ENCODE measurements at regions not wholly inside any gene's neighbourhood (a gene's known extent, or its start where the extent isn't known, plus 50 kb on each side); places are given as distances from the start of the nearest gene placed in this dataset.

GRCh38 chr9:116002181-116002580 is 151.4 kb upstream of the PAPPA start:
- H3K4me1 ChIP-seq (ENCODE audit: insufficient read depth, low read length) = no peaks in the 10 kb centered on the region
- H3K27ac ChIP-seq (ENCODE audit: low read length) = no peak overlapping the region
- DNase-seq (no peak), ATAC-seq (ENCODE audit: insufficient read depth, low read depth) (no peak)
- no peaks in the 10 kb centered on the region for H3K27me3 ChIP-seq (ENCODE audit: insufficient read depth, low read length, poor library complexity)
- H2AFZ ChIP-seq (ENCODE audit: low read depth, low read length) = no peak overlapping the region
- H3K9ac ChIP-seq (ENCODE audit: low read depth, low read length) = no peak overlapping the region
- H3K9me3 ChIP-seq (ENCODE audit: insufficient read depth, low read length, severe bottlenecking) = no peaks in the 10 kb centered on the region
- no peaks in the 10 kb centered on the region for H3K36me3 ChIP-seq (ENCODE audit: insufficient read depth, low read length)
- no peak overlapping the region for H3K4me3 ChIP-seq (ENCODE audit: low read depth in 1 of 2, low read length in 2 of 2)
- no peak overlapping the region for H3K4me2 ChIP-seq (ENCODE audit: insufficient read depth, low read length)
- no peaks in the 10 kb centered on the region for H4K20me1 ChIP-seq (ENCODE audit: insufficient read depth, low read length)
- H3K79me2 ChIP-seq (ENCODE audit: insufficient read depth, low read length) = no peaks in the 10 kb centered on the region
- TF ChIP-seq, protein P1, sequence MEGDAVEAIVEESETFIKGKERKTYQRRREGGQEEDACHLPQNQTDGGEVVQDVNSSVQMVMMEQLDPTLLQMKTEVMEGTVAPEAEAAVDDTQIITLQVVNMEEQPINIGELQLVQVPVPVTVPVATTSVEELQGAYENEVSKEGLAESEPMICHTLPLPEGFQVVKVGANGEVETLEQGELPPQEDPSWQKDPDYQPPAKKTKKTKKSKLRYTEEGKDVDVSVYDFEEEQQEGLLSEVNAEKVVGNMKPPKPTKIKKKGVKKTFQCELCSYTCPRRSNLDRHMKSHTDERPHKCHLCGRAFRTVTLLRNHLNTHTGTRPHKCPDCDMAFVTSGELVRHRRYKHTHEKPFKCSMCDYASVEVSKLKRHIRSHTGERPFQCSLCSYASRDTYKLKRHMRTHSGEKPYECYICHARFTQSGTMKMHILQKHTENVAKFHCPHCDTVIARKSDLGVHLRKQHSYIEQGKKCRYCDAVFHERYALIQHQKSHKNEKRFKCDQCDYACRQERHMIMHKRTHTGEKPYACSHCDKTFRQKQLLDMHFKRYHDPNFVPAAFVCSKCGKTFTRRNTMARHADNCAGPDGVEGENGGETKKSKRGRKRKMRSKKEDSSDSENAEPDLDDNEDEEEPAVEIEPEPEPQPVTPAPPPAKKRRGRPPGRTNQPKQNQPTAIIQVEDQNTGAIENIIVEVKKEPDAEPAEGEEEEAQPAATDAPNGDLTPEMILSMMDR (IDR thresholded peaks at IDR 0.05; ENCODE audit: borderline replicate concordance, extremely low read depth, low read length, poor library complexity, severe bottlenecking) = no peak
- no peak for TF ChIP-seq EZH2 (IDR thresholded peaks at IDR 0.05; ENCODE audit: borderline replicate concordance, low read depth, low read length, severe bottlenecking)

GRCh38 chr9:116002624-116003023 is 151.0 kb upstream of the PAPPA start:
- DNase-seq (no peak), ATAC-seq (ENCODE audit: insufficient read depth, low read depth) (no peak)
- Histone ChIP-seq H3K4me2 (ENCODE audit: insufficient read depth, low read length) (no peak overlapping the region), H3K79me2 (ENCODE audit: insufficient read depth, low read length) (no peaks in the 10 kb centered on the region), H4K20me1 (ENCODE audit: insufficient read depth, low read length) (no peaks in the 10 kb centered on the region), H3K27ac (ENCODE audit: low read length) (no peak overlapping the region), H2AFZ (ENCODE audit: low read depth, low read length) (no peak overlapping the region), H3K4me1 (ENCODE audit: insufficient read depth, low read length) (no peaks in the 10 kb centered on the region), H3K9me3 (ENCODE audit: insufficient read depth, low read length, severe bottlenecking) (no peaks in the 10 kb centered on the region), H3K27me3 (ENCODE audit: insufficient read depth, low read length, poor library complexity) (no peaks in the 10 kb centered on the region), H3K9ac (ENCODE audit: low read depth, low read length) (no peak overlapping the region), H3K36me3 (ENCODE audit: insufficient read depth, low read length) (no peaks in the 10 kb centered on the region), H3K4me3 (ENCODE audit: low read depth in 1 of 2, low read length in 2 of 2) (no peak overlapping the region)
- no peak for TF ChIP-seq EZH2 (IDR thresholded peaks at IDR 0.05; ENCODE audit: borderline replicate concordance, low read depth, low read length, severe bottlenecking)
- TF ChIP-seq, protein P1 (IDR thresholded peaks at IDR 0.05; ENCODE audit: borderline replicate concordance, extremely low read depth, low read length, poor library complexity, severe bottlenecking) = no peak

DNA sequence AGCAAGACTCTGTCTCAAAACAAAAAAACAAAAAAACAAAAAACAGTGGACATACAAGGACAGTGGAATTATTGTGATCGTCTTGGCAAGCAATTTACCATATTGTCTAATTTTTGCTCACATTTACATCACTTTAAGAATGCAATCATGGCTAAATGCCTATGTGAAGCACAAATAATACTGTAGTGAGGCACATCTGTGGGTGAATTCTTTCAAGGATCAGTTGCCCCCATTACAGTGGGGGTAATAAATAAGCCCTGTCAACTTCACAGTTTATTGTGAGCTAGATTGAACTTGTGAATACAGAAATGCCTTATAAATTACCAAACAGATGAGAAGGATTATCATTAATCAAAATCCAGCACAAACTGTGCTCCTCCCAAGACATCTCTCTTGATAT is 150.2 kb upstream of the PAPPA start:
- TF ChIP-seq, protein P1 (IDR thresholded peaks at IDR 0.05; ENCODE audit: borderline replicate concordance, extremely low read depth, low read length, poor library complexity, severe bottlenecking) = no peak
- no peak for TF ChIP-seq EZH2 (IDR thresholded peaks at IDR 0.05; ENCODE audit: borderline replicate concordance, low read depth, low read length, severe bottlenecking)
- H3K9me3 ChIP-seq (ENCODE audit: insufficient read depth, low read length, severe bottlenecking) = no peaks in the 10 kb centered on the region
- H3K27me3 ChIP-seq (ENCODE audit: insufficient read depth, low read length, poor library complexity) = no peaks in the 10 kb centered on the region
- H3K9ac ChIP-seq (ENCODE audit: low read depth, low read length) = no peak overlapping the region
- H3K36me3 ChIP-seq (ENCODE audit: insufficient read depth, low read length) = no peaks in the 10 kb centered on the region
- H2AFZ ChIP-seq (ENCODE audit: low read depth, low read length) = no peak overlapping the region
- H3K4me3 ChIP-seq (ENCODE audit: low read depth in 1 of 2, low read length in 2 of 2) = no peak overlapping the region
- no peak overlapping the region for H3K27ac ChIP-seq (ENCODE audit: low read length)
- no peaks in the 10 kb centered on the region for H3K79me2 ChIP-seq (ENCODE audit: insufficient read depth, low read length)
- ATAC-seq (ENCODE audit: insufficient read depth, low read depth) (no peak), DNase-seq (no peak)
- no peak overlapping the region for H3K4me2 ChIP-seq (ENCODE audit: insufficient read depth, low read length)
- no peaks in the 10 kb centered on the region for H3K4me1 ChIP-seq (ENCODE audit: insufficient read depth, low read length)
- H4K20me1 ChIP-seq (ENCODE audit: insufficient read depth, low read length) = no peaks in the 10 kb centered on the region

- no peak overlapping the region for H3K4me3 ChIP-seq (ENCODE audit: low read depth in 1 of 2, low read length in 2 of 2)
- H3K27me3 ChIP-seq (ENCODE audit: insufficient read depth, low read length, poor library complexity) = no peaks in the 10 kb centered on the region
- no peak for DNase-seq
- no peak for ATAC-seq (ENCODE audit: insufficient read depth, low read depth)
- H4K20me1 ChIP-seq (ENCODE audit: insufficient read depth, low read length) = no peaks in the 10 kb centered on the region
- TF ChIP-seq, protein P1 (IDR thresholded peaks at IDR 0.05; ENCODE audit: borderline replicate concordance, extremely low read depth, low read length, poor library complexity, severe bottlenecking) = no peak
- no peak for TF ChIP-seq EZH2 (IDR thresholded peaks at IDR 0.05; ENCODE audit: borderline replicate concordance, low read depth, low read length, severe bottlenecking)
- no peak overlapping the region for H2AFZ ChIP-seq (ENCODE audit: low read depth, low read length)
- H3K36me3 ChIP-seq (ENCODE audit: insufficient read depth, low read length) = no peaks in the 10 kb centered on the region
- no peaks in the 10 kb centered on the region for H3K9me3 ChIP-seq (ENCODE audit: insufficient read depth, low read length, severe bottlenecking)
- H3K9ac ChIP-seq (ENCODE audit: low read depth, low read length) = no peak overlapping the region
- no peaks in the 10 kb centered on the region for H3K79me2 ChIP-seq (ENCODE audit: insufficient read depth, low read length)
- H3K4me1 ChIP-seq (ENCODE audit: insufficient read depth, low read length) = no peaks in the 10 kb centered on the region
- no peak overlapping the region for H3K4me2 ChIP-seq (ENCODE audit: insufficient read depth, low read length)
- no peak overlapping the region for H3K27ac ChIP-seq (ENCODE audit: low read length)
These were observed 148.4 kb upstream of the PAPPA start for GRCh38 chr9:116005205-116005604.

All from DND-41 (cell line).